ENCODE measurements at regions not wholly inside any gene's neighbourhood (a gene's known extent, or its start where the extent isn't known, plus 50 kb on each side); places are given as distances from the start of the nearest gene placed in this dataset.

- Histone ChIP-seq H3K27ac (no peak overlapping the region), H3K27me3 (no peaks in the 10 kb centered on the region), H3K36me3 (replicated peaks in 1 of 2) (no peaks in the 10 kb centered on the region), H3K9me3 (replicated peaks in 1 of 3) (no peaks in the 10 kb centered on the region), H3K4me1 (replicated peaks in 1 of 2) (no peaks in the 10 kb centered on the region), H3K4me3 (no peak overlapping the region)
- no peak for DNase-seq
- TF ChIP-seq POLR2A (IDR thresholded peaks at IDR 0.05): no peak
- no peak for TF ChIP-seq CTCF (IDR thresholded peaks at IDR 0.05)
- 81 to 90% (median 86%) methylated on average over 1 of the region's 1 CpG for WGBS, 4 donors
- intact Hi-C loops (cut with DNase I): no loop called here
These were observed 1031.6 kb upstream of the SEMA6D start for GRCh38 chr15:46685681-46686080.

GRCh38 chr15:46696281-46696680, 1021.0 kb upstream of the SEMA6D start:
- intact Hi-C loops (cut with DNase I): no loop called here
- Histone ChIP-seq H3K27ac (no peak overlapping the region), H3K4me3 (no peak overlapping the region), H3K27me3 (no peaks in the 10 kb centered on the region), H3K9me3 (replicated peaks in 1 of 3) (no peaks in the 10 kb centered on the region), H3K4me1 (replicated peaks in 1 of 2) (no peaks in the 10 kb centered on the region), H3K36me3 (replicated peaks in 1 of 2) (no peaks in the 10 kb centered on the region)
- TF ChIP-seq CTCF (IDR thresholded peaks at IDR 0.05) (no peak), POLR2A (IDR thresholded peaks at IDR 0.05) (no peak)
- WGBS, 4 donors: 27 to 38% (median 28%) methylated on average over 1 of the region's 1 CpG
- DNase-seq: no peak

GRCh38 chr15:46701346-46701745, 1016.0 kb upstream of the SEMA6D start:
- H3K27me3 ChIP-seq: no peaks in the 10 kb centered on the region
- no peaks in the 10 kb centered on the region for H3K4me1 ChIP-seq (replicated peaks in 1 of 2)
- no peaks in the 10 kb centered on the region for H3K36me3 ChIP-seq (replicated peaks in 1 of 2)
- no peak for DNase-seq
- no peaks in the 10 kb centered on the region for H3K9me3 ChIP-seq (replicated peaks in 1 of 3)
- WGBS, 4 donors: 76 to 92% (median 85%) methylated on average over 1 of the region's 1 CpG
- intact Hi-C loops (cut with DNase I): no loop called here
- H3K4me3 ChIP-seq: no peak overlapping the region
- no peak overlapping the region for H3K27ac ChIP-seq
- no peak for TF ChIP-seq CTCF (IDR thresholded peaks at IDR 0.05)
- TF ChIP-seq POLR2A (IDR thresholded peaks at IDR 0.05): no peak

- Histone ChIP-seq H3K9me3 (replicated peaks in 1 of 3) (no peaks in the 10 kb centered on the region), H3K27me3 (no peaks in the 10 kb centered on the region), H3K4me3 (no peak overlapping the region), H3K27ac (no peak overlapping the region), H3K36me3 (replicated peaks in 1 of 2) (no peaks in the 10 kb centered on the region), H3K4me1 (replicated peaks in 1 of 2) (no peaks in the 10 kb centered on the region)
- intact Hi-C loops (cut with DNase I): no loop called here
- no peak for TF ChIP-seq CTCF (IDR thresholded peaks at IDR 0.05)
- DNase-seq: no peak
- 66 to 73% (median 69%) methylated on average over 4 of the region's 4 CpGs for WGBS, 4 donors
These were observed 1015.4 kb upstream of the SEMA6D start for GRCh38 chr15:46701896-46702295.

Measured in adrenal gland (tissue), 9 donors.